KG1 (cell line): ENCODE measurements at regions not wholly inside any gene's neighbourhood (a gene's known extent, or its start where the extent isn't known, plus 50 kb on each side); places are given as distances from the start of the nearest gene placed in this dataset.
"Not testable (repeated sequence)": the region's sequence is repeated elsewhere in the genome, so short reads cannot be mapped to it uniquely, and the experiment has no call there.

Source experiments
- DNase-seq: peaks from one replicate; lab custom pipeline; 2025; lab: John Stamatoyannopoulos, UW

DNA sequence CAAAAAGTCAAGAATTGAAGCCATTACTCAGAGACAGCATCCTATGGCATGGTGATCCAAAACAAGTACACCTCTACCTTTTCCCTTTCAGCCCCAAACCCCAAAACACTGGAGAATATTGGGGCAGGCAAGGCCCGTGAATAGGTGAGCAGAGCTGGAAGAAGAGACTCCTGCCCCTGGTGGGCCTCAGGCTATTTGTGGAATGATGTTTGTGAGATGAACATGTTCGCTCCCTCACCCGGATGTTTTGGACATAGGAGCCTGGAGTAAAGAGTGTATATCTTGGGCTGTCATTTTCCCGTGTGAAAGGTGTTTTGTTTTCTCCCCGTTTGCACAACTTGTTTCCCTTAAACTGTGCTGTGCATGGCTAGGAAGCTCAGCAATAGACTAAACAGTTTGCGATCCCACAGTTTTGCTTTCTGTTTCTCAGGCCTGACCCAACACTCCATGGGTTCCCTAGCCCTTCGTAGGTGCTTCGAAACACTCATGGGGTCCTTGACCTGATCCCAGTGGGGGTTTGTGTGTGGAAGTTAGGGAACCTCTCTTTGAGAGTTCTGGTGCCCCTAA is 136.5 kb upstream of the TNP1 start:
- no peak for DNase-seq

GRCh38 chr2:216994353-216994854 is 134.5 kb upstream of the TNP1 start:
- no peak for DNase-seq

GRCh38 chr2:216992056-216992675 is 132.3 kb upstream of the TNP1 start:
- DNase-seq, result no peak

GRCh38 chr2:216991563-216991962 is 131.7 kb upstream of the TNP1 start:
- no peak for DNase-seq

- no peak for DNase-seq
Measured at GRCh38 chr2:216989340-216990129, 129.7 kb upstream of the TNP1 start.

DNA sequence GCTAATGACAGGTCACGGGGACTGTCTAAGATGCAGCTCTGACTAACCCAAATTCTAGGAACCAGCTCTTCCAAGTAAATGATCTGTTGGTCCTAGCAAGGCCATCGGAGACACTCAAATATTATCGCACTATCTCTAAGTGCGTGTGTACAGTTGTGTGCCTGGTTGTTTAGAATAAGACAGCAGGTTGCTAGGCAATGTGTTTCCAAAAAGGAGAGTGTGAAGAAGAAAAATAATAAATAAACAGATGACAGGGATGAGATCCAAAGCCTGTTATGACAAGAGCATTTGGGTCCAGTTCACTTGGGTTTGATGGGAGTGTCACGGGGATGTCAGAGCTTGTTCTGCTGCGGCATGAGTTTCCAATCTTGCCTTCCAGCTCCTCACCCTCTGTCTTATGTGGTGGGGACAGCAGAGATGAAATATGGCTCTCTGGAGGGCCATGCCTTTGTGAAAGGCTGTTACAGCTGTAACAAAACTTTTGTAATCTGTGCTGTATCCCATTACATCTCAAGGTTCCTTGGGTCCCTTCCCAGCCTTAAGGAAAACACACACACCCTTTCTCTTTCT is 127.5 kb upstream of the TNP1 start:
- no peak for DNase-seq

DNA sequence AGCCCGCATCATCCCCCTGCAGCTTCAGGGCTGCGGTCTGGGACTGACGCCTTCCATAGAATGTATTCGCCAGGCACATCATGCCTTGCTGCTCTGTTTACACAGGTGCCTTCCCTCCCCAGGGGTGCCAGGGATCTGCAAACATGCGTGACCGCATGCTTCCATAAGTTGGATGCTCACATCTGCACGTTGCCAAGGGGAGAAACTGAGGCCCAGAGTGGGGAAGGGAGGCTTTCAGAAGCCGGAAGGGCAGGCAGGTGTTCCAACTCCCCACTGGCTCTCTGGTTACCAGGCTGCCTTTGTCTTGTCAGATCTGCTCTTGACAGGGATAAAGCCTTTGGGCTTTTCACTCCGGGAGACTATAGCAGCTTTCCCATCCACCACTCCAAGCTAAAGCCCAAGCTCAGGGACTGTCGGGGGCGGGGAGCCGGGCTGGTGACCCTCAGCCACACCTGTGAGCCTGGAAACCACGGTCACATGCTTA is 125.8 kb upstream of the TNP1 start:
- no peak for DNase-seq

DNA sequence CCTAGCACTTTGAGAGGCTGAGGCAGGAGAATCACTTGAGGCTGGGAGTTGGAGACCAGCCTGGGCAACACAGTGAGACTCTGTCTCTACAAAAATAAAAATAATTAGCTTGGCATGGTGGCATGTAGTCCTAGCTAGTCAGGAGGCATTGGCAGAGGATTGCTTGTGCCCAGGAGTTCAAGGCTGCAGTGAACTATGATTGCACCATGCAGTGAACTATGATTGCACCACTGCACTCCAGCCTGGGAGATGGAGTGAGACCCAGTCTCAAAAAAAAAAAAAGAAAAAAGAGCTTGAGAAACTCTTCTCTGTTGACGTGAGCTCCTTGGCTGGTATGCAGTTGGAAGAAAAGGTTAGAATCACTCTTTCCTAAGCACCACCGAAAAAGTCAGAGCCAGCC is 125.1 kb upstream of the TNP1 start:
- DNase-seq, result no peak

DNA sequence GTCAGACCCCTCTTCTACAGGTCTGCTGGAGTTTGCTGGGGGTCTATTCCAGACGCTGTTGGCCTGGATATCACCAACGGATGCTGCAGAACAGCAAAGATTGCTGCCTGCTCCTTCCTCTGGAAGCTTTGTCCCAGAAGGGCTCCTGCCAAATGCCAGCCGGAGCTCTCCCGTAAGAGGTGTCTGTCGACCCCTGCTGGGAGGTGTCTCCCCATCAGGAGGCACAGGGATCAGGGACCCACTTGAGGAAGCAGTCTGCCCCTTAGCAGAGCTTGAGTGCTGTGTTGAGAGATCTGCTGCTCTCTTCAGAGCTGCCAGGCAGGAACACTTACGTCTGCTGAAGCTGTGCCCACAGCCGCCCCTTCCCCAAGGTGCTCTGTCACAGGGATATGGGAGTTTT is 122.1 kb upstream of the TNP1 start:
- DNase-seq, result not testable (repeated sequence)

GRCh38 chr2:216980510-216980909 is 120.6 kb upstream of the TNP1 start:
- not testable (repeated sequence) for DNase-seq

- DNase-seq, result no peak
Measured at GRCh38 chr2:216974321-216975302, 114.7 kb upstream of the TNP1 start.

DNA sequence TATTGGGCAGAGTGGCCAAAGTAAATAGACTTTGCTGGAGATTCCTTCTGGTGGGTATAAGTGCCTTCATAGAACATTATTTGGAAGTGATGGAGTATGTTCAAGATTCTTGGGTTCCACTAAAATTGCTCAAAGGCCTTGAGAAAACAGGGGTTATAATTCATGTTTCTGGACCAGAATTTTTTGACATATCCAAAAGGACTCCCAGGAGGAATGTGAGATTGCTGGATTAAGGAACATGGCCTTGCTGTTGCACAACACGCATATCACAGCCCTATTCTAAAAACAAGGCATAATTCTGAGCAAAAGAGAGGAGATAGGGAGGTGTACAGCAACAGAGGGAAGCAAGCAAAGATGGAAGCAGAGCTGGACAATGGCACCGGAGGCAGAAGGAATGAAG is 111.7 kb upstream of the TNP1 start:
- no peak for DNase-seq

GRCh38 chr2:216970359-216970915 is 110.6 kb upstream of the TNP1 start:
- no peak for DNase-seq

DNA sequence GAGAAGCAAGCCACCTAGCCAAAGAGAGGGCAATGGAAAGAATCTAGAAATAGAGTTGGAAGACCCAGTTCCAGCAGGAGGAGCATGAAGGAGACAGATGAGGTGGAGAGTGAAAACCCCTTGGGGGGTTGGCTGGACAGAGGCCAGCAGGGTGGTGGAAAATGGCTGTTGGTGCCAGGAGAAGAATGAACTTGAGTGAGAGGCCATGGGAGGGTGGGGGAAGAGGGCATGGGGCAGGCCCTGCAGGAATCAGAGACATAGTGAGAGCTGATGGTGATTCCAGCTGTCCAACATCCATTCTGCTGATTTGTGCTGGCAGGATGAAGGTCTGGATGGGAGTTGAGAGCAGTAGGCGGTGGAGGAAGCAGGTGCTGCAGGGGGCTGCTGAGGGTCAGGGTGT is 108.0 kb upstream of the TNP1 start:
- DNase-seq, result no peak

DNA sequence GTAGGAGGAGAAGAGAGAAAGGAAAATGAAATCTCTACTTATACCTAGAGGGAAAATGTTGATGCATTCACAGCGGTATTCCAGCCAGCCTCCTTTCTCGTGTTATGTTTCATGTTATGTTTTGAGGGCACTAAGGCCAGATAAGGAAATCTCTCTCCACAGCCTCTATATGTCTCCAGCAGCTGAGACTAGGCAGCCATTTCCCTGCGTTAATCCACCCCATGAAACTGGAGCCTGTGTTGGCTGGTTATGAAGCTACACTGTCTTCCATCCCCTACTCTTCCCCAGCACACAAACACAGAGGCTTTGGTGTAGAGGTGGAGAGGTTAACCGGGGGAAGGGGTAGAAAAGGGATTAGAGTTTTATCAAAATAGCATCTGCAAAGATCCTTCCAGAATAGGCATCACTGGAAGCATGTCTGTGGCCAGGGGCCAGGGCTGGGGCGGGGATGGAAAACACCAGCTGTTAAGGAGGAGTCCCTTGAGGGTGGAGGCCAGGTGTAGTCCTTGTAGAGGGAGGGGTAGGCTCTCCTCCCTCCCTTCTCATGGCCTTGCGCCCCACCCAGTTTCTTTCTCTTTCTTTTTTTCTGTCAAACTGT is 100.9 kb upstream of the TNP1 start:
- DNase-seq, result no peak

DNA sequence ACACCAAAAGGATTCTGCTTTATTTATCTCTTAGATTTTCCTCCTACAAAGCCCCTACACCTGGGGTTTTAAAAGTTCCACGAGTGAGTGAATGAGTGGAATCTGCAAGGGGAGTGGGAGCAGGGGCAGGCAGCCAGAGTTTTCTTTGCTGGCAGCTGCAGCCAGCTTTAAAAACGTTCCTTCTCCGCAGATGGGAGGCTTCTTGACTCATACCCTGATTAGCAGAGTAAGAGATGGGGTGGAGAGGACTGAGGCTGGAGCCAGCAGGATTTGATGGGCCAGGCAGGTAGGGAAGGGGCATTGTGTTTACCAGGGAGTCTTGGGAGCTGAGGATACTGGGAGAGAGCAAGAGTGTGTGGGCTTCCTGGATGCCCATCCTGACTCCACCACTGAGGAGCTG is 99.6 kb upstream of the TNP1 start:
- DNase-seq, result no peak

DNA sequence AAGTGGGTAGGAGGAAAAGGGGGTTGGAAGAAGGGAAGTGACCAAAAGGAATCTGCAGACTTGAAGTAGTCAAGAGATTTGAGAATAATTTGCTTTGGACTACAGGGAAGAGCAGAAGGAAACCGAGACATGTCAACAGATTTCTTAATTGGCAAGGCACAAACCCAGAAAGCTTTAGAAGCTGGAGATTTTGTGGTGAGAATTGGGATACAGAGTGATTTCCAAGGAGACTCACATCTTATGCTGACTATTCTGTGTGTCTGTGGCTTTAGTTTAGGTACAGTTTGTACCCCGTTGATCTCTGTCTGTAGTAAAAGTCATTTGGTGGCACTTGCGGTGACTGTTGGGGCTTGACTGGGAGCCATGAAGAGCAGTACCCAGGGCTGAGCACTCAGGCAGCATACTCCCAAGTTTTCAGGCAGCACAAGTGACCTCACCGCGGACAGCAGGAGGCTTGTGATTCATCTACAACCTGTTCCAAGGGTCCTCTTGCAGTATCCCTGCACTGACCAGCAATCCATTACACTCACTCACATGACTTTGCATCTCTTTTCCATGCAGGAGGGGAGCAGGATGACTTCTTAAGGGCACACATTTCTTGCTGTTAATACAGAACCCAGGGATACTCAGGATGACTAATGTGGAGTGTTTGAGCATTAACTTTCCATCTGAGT is 97.1 kb upstream of the TNP1 start:
- DNase-seq, result no peak

DNA sequence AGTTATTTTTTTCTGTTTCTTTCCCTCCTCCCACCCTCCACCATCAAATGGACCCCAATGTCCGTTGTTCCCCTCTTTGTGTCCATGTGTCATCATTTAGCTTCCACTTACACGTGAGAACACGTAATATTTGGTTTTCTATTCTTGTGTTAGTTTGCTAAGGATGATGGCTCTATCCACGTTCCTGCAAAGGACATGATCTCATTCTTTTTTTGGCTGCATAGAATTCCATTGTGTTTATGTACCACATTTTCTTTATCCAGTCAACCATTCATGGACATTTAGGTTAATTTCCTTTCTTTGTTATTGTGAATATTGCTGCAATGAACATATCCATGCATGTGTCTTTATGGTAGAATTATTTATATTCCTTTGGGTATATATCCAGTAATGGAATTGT is 91.3 kb upstream of the TNP1 start:
- DNase-seq, result no peak

GRCh38 chr2:216950547-216950946 is 90.7 kb upstream of the TNP1 start:
- DNase-seq, result no peak

- DNase-seq, result no peak
Measured at GRCh38 chr2:216949700-216950413, 90.0 kb upstream of the TNP1 start.
